PC-3 (cell line): ENCODE measurements at regions not wholly inside any gene's neighbourhood (a gene's known extent, or its start where the extent isn't known, plus 50 kb on each side); places are given as distances from the start of the nearest gene placed in this dataset.

Experiments used
- ATAC-seq: fragments of 200-7000 bp; cut with Tn5 transposase; 2 replicates; pipeline ENCODE4 v1.9.1; 2020; ENCODE audit warnings: mild to moderate bottlenecking, moderate library complexity
- BruUV-seq: library from RNA; stranded (reverse); fragments of 400-500 nt; replicated peaks from 2 replicates; lab custom pipeline; 2021; lab: Mats Ljungman, UMichigan
- CTCF ChIA-PET: fragments of 300-600 bp; sonication (Branson Sonifier 250); formaldehyde crosslinking; loops from one replicate; lab custom pipeline; 2022; ENCODE audit warnings: antibody characterized with exemption; lab: Charles Lee
- POLR2A ChIA-PET: fragments of 300-600 bp; sonication (Branson Sonifier 250); formaldehyde crosslinking; loops from one replicate; lab custom pipeline; 2022; ENCODE audit warnings: antibody characterized with exemption; ENCODE audit not compliant: unreplicated experiment; lab: Charles Lee
- DNase-seq: peaks from one replicate; pipeline ENCODE4 v3.0.0-alpha.2; 2015
- H2AFZ ChIP-seq: fragments of 300-600 bp; sonication (generic); 2 replicates; pipeline ENCODE4 v1.6.0; 2016; ENCODE audit warnings: antibody characterized with exemption, low read length
- H3F3A ChIP-seq: fragments of 300-600 bp; sonication (generic); one replicate; pipeline ENCODE4 v1.6.0; 2017; ENCODE audit warnings: antibody characterized with exemption, low read length, control low read depth, mild to moderate bottlenecking; ENCODE audit not compliant: unreplicated experiment
- H3K27ac ChIP-seq: fragments of 300-600 bp; sonication (generic); 2 replicates; pipeline ENCODE4 v1.5.1; 2016; ENCODE audit warnings: mild to moderate bottlenecking, low read length
- H3K27me3 ChIP-seq: fragments of 300-600 bp; sonication (generic); 2 replicates; pipeline ENCODE4 v1.6.1; 2016; ENCODE audit warnings: low read length, mixed read lengths
- H3K36me3 ChIP-seq: fragments of 300-600 bp; sonication (generic); 2 replicates; pipeline ENCODE4 v1.6.1; 2016; ENCODE audit warnings: low read depth, mixed run types, low read length, mixed read lengths
- H3K4me1 ChIP-seq: fragments of 300-600 bp; sonication (generic); 2 replicates; pipeline ENCODE4 v1.5.1; 2016; ENCODE audit warnings: low read length; ENCODE audit not compliant: insufficient read depth
- H3K4me2 ChIP-seq: fragments of 300-600 bp; sonication (generic); 2 replicates; pipeline ENCODE4 v1.6.0; 2016; ENCODE audit warnings: low read length
- H3K4me3 ChIP-seq: fragments of 300-600 bp; sonication (generic); 2 replicates; pipeline ENCODE4 v1.5.1; 2016; ENCODE audit warnings: mild to moderate bottlenecking, low read length, mixed read lengths
- H3K79me2 ChIP-seq: fragments of 300-600 bp; sonication (generic); 2 replicates; pipeline ENCODE4 v1.6.1; 2017; ENCODE audit warnings: low read length, mixed read lengths
- H3K9ac ChIP-seq: fragments of 300-600 bp; sonication (generic); 2 replicates; pipeline ENCODE4 v1.6.0; 2016; ENCODE audit warnings: mild to moderate bottlenecking, low read length
- H3K9me2 ChIP-seq: fragments of 300-600 bp; sonication (generic); replicated peaks from 2 replicates; pipeline ENCODE4 v1.6.1; 2016; ENCODE audit warnings: mixed run types, low read length, mixed read lengths
- H3K9me3 ChIP-seq: fragments of 300-600 bp; sonication (generic); 2 replicates; pipeline ENCODE4 v1.6.1; 2016; ENCODE audit warnings: low read length, mixed read lengths
- H4K20me1 ChIP-seq: fragments of 300-600 bp; sonication (generic); 2 replicates; pipeline ENCODE4 v1.6.1; 2016; ENCODE audit warnings: low read length, mixed read lengths
- EZH2 ChIP-seq: fragments of 300-600 bp; sonication (generic); IDR thresholded peaks from one replicate; pipeline ENCODE4 v1.6.1; 2017; ENCODE audit warnings: antibody characterized with exemption, mild to moderate bottlenecking, low read length; ENCODE audit not compliant: unreplicated experiment
- EZH2phosphoT487 ChIP-seq: fragments of 300-600 bp; sonication (generic); IDR thresholded peaks from 2 replicates; pipeline ENCODE4 v1.6.1; 2018; ENCODE audit warnings: mild to moderate bottlenecking, antibody characterized with exemption, low read length, borderline replicate concordance
- intact Hi-C: fragments of 100-400 bp; cut with micrococcal nuclease; formaldehyde crosslinking; loops from 2 replicates; pipeline ENCODE4 v1.9.0; 2023
- TF ChIP-seq, protein P1 (sequence below): fragments of 300-600 bp; sonication (generic); conservative IDR thresholded peaks from 2 replicates; pipeline ENCODE4 v1.5.1; 2017; ENCODE audit warnings: antibody characterized with exemption, low read depth, mild to moderate bottlenecking, low read length

DNA sequence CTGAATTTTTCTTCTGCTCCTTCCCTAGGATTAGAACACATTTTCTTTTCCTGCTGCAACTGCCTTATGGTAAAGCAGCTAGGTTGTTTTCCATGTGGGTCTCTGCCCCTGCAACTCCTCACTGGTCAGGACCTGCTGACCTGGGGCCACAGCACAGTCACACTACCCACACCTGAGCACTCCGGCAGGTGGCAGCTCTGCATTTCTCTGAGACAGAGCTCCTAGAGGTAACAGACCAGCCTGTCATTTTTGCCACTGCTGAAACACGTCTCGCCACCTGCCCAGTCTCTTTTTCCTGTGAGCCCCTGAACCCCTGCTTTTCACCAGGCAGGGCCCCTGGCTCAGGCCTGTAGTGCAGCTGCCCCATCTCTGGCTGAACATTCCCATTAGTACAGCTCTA lies 609.6 kb downstream of the HINT1 start:
- CTCF ChIA-PET, result no interaction called here
- no TSS peak for BruUV-seq
- no peaks in the 10 kb centered on the region; the same call in 1 of the 2 replicates for H3K36me3 ChIP-seq

DNA sequence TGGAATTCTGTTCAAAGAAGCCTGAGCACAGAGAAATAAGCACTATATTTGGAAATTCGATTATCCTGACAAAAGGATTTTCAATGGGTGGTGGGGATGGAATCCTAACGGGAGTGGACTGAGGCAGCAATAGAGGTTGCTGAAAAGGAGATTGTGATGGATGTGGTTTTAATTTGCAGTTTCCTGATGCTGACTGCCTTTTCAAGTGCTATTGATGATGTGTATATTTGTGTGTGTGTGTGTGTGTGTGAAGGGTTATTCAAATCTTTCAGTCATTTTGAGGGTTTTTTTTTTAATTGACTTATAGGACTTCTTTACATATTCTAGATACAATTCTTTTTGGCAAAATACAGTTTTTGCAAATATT lies 614.5 kb downstream of the HINT1 start:
- Histone ChIP-seq H3K27ac (peak overlapping the region; percentile 96), H4K20me1 (no peaks in the 10 kb centered on the region)

More for the DNA sequence above, 609.6 kb downstream of the HINT1 start:
- H3K27me3 ChIP-seq, result no peaks in the 10 kb centered on the region
- H4K20me1 ChIP-seq, result no peaks in the 10 kb centered on the region
- TF ChIP-seq EZH2phosphoT487 (no peak), EZH2 (no peak)
- TF ChIP-seq, protein P1, sequence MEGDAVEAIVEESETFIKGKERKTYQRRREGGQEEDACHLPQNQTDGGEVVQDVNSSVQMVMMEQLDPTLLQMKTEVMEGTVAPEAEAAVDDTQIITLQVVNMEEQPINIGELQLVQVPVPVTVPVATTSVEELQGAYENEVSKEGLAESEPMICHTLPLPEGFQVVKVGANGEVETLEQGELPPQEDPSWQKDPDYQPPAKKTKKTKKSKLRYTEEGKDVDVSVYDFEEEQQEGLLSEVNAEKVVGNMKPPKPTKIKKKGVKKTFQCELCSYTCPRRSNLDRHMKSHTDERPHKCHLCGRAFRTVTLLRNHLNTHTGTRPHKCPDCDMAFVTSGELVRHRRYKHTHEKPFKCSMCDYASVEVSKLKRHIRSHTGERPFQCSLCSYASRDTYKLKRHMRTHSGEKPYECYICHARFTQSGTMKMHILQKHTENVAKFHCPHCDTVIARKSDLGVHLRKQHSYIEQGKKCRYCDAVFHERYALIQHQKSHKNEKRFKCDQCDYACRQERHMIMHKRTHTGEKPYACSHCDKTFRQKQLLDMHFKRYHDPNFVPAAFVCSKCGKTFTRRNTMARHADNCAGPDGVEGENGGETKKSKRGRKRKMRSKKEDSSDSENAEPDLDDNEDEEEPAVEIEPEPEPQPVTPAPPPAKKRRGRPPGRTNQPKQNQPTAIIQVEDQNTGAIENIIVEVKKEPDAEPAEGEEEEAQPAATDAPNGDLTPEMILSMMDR, result no peak
- no peak overlapping the region for H3K4me3 ChIP-seq
- no peaks in the 10 kb centered on the region for H3K79me2 ChIP-seq
- intact Hi-C loops, result loop anchor here (10.0 kb wide), 1 partner anchor 99 kb away; no protein-coding TSS in a partner anchor
- H3F3A ChIP-seq, result no peaks in the 10 kb centered on the region
- H2AFZ ChIP-seq, result no peak overlapping the region
- no peak overlapping the region for H3K9ac ChIP-seq
- H3K27ac ChIP-seq, result no peak overlapping the region
- H3K4me2 ChIP-seq, result no peak overlapping the region
- no peaks in the 10 kb centered on the region for H3K9me2 ChIP-seq
- DNase-seq (no peak), ATAC-seq (no peak)
- no peaks in the 10 kb centered on the region; the same call in 1 of the 2 replicates for H3K9me3 ChIP-seq
- H3K4me1 ChIP-seq, result peaks cover 8% of the 10 kb centered on the region
- POLR2A ChIA-PET, result no interaction called here

More for the DNA sequence above, 614.5 kb downstream of the HINT1 start:
- no TSS peak for BruUV-seq
- H3K4me1 ChIP-seq, result peaks cover 36% of the 10 kb centered on the region
- ATAC-seq, result no peak
- intact Hi-C loops, result loop anchor here (2.0 to 10.0 kb wide), 2 partner anchors 104 to 170 kb away; no protein-coding TSS in a partner anchor
- POLR2A ChIA-PET, result interaction anchor here (0.7 kb wide), 1 partner anchor 36 kb away, joined by 5 read pairs; no protein-coding TSS in a partner anchor
- no peak for DNase-seq
- H3F3A ChIP-seq, result no peaks in the 10 kb centered on the region
- no peaks in the 10 kb centered on the region for H3K36me3 ChIP-seq
- H3K4me2 ChIP-seq, result peak overlapping the region; percentile 62
- H3K9me3 ChIP-seq, result no peaks in the 10 kb centered on the region
- TF ChIP-seq, protein P1, result no peak
- TF ChIP-seq EZH2 (no peak), EZH2phosphoT487 (no peak)
- CTCF ChIA-PET, result no interaction called here
- peak overlapping the region; percentile 24; the same call in 1 of the 2 replicates for H3K4me3 ChIP-seq
- 0 out of 2 replicates have a peak overlapping the region, but pooled peaks have one; percentile 16 for H2AFZ ChIP-seq
- no peaks in the 10 kb centered on the region for H3K27me3 ChIP-seq
- no peaks in the 10 kb centered on the region for H3K79me2 ChIP-seq
- no peaks in the 10 kb centered on the region for H3K9me2 ChIP-seq
- peak overlapping the region; percentile 87 for H3K9ac ChIP-seq
